Right forelimb (tissue), 1 donor: ENCODE measurements at regions not wholly inside any gene's neighbourhood (a gene's known extent, or its start where the extent isn't known, plus 50 kb on each side); places are given as distances from the start of the nearest gene placed in this dataset.
"Not testable (repeated sequence)": the region's sequence is repeated elsewhere in the genome, so short reads cannot be mapped to it uniquely, and the experiment has no call there.

Experiments
- DNase-seq: peaks from one replicate; pipeline ENCODE4 v3.0.0-alpha.2; 2018

DNA sequence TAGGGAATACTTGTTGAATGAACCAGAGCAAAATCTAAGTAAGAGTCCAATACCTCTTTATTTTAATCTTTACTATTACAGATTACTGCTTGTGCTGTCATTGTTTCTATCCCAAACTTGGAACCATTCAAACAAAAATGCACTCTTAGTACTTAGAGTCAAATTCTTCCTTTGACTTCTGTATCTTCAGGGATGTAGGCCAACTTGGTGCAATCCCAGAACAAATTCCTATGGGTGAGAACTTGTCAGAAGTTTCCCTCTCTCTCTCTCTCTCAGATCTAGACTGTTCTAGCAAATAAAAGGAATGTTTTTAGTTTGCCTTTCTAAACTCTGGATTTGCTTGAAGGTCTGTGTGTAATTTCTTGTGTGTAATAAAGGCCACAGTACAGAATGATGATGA lies 329.0 kb upstream of the TMTC4 start:
- no peak for DNase-seq

DNA sequence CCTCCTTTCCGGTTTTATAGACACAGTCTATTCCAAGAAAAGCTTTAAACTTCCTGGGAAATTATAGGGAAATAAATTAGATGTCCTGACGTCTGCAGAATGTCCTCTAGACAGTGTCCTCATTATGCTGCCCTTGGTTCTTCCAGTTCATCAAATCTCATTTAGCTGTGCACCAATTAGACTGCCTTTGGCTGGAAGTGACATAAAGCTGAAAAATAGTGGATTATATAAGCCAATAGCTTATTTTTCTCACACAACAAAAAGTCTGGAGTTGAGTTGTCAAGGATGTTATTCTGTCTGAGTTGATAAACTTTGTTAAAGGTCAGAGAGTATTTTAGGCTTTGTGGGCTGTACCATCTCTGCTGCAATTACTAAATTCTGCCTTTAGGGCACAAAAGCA lies 314.8 kb upstream of the TMTC4 start:
- no peak for DNase-seq

GRCh38 chr13:100988921-100989320 lies 314.3 kb upstream of the TMTC4 start:
- no peak for DNase-seq

GRCh38 chr13:100987948-100988347 lies 313.4 kb upstream of the TMTC4 start:
- no peak for DNase-seq

DNA sequence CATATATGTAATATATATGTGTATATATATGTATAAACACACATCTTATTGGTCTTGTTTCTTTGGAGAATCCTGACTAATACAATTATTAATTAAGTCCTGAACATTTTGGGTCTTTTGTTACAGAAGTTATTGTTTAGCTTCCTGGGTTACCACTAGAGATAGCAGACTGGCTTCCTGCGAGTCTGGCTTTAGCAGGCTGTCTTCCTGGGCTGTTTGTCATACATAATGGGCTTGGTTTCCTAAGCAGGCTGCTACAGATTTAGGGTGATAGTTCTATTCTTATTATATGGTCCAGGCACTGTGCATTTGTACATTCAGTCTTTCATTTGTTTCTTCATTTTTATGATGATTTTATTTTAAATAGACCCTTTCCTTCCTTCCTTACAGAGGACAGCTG lies 312.0 kb upstream of the TMTC4 start:
- no peak for DNase-seq

DNA sequence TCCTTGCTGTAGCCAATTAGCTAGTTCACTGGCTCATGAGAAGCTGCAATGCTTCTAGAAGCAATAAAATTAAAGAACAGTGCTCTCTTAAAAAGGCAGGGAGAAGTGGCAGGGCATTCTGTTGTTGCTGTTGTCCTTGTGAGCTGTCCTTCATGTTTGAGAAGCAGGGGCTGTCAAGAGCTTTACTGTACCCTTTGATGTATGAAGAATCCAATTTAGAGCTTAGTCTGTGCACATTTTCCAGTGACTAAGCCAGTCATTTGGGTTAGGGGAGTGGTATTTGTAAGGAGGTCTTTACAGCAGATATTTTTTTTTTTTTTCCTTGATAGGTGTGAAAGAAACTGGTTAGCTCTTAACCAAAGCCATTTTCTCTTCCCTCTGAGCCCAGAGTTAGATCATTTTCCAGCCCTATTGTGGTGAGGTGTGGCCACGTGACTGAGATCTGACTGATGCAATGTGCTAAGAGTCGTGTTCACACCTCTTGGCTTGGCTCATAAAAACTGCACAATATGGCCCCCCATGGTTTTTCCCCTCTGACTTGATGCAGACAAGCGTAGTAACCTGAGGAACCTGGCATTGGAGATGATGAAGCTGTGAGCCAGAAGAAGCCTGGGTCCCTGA lies 309.6 kb upstream of the TMTC4 start:
- no peak for DNase-seq

- DNase-seq: no peak
These were observed 308.5 kb upstream of the TMTC4 start for GRCh38 chr13:100983111-100983510.

- no peak for DNase-seq
These were observed 305.6 kb upstream of the TMTC4 start for GRCh38 chr13:100980171-100980570.

DNA sequence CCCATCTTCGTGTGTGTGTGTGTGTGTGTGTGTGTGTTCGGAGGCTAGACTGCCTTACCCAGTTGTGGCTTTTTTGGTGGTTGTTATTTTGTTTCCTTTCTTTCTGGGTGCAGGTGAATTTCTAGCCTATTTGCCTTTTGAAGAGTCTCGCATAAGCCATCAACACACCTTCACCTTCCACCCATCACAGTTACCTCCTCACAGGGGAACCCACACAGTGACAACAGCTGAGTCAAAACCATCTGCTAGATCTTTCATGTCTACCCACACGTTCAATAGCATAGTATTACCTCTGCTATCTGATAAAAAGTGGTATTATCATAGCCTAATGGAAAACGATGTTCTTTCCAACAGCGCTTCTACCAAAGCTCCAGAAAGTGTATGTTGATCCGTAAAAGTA lies 303.2 kb upstream of the TMTC4 start:
- DNase-seq: no peak

DNA sequence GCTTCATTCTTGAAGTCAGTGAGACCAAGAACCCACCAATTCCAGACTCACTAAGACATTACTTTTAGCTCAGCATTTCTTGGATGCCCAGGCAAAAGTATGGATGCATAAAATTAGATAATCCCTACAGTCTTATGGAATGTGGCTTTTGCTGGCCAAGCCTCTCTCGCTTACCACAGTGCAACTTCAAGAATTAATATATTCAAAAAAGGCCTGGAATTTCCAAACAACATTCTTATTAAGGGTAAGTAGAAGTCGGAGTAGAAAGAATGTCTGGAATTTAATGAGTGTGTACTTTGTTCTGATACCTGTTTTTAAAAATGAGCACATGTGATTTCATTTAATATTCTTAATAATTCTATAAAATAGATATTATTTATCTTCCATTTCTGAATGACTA lies 302.4 kb upstream of the TMTC4 start:
- no peak for DNase-seq

GRCh38 chr13:100975666-100976065 lies 301.1 kb upstream of the TMTC4 start:
- DNase-seq: not testable (repeated sequence)

GRCh38 chr13:100962585-100962984 lies 288.0 kb upstream of the TMTC4 start:
- peak; percentile 55 for DNase-seq

- no peak for DNase-seq
These were observed 286.6 kb upstream of the TMTC4 start for GRCh38 chr13:100961186-100961585.

DNA sequence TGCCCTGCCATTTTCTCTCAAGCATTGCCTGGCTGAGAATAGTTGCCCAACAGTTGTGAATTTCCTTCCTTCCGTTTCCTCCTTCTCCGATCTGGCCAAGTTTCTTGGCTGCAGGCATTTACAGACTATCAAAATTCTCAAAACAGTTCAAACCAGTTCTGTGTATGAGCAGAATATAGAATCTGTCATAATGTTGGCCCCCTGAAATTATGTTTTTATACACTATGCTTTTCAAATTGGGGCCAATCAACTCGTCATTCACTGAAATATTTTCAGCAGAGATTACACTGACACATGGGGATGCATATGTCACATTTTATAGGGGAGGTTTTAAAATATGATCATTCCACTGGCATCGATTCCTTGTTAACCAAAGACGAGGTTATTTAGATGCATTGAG lies 284.2 kb upstream of the TMTC4 start:
- DNase-seq: no peak

- no peak for DNase-seq
These were observed 283.1 kb upstream of the TMTC4 start for GRCh38 chr13:100957741-100958140.

- DNase-seq: no peak
These were observed 280.1 kb upstream of the TMTC4 start for GRCh38 chr13:100954430-100955305.

DNA sequence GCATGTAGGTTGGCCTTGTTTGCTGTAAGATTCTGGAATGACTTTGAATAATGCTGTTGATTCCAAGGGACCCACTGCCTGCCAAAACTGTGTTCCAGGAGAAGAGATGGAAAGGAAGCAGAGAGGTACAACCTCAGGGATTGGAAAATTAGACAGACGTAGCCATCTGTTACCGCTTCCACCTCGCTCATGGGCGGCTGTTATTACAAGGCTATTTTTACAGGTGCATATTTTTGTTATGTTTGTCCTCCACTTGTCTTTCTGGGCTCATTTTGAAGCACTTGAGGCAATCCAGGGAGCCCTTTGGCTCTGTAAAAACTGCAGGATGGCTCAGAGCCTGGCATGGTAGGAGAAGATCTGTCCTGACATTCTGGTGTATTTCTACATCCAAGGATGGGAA lies 276.4 kb upstream of the TMTC4 start:
- no peak for DNase-seq

DNA sequence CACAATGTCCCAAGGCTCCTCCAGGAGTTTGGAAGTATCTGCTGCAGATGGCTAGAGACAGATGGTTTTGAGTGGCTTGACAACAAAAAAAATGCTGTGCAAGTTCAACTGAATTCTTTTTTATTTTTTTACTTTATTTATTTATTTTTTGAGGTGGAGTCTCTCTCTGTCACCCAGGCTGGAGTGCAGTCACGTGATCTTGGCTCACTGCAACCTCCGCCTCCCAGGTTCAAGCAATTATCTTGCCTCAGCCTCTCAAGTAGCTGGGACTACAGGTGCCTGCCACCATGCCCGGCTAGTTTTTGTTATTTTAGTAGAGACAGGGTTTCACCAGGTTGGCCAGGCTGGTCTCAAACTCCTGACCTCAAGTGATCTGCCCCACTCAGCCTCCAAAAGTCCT lies 274.3 kb upstream of the TMTC4 start:
- not testable (repeated sequence) for DNase-seq

DNA sequence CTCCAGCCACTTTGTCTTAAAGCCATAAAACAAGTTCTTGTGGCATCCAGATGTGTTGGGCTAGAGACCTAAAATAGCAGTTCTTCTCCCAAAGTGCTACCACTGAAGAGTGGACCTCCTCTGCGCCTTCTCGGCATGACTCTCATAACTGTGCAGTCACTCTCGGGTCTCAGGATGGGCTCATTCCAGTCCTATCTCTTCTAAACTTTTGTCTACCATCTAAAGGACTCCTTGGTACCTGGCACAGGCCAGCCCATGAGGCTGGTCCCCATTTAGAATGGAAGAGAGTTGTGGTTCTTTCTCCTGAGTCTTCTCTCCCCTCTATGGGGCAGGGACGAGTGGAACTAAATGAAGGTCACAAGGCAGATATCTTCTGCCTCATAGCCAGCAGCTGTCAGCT lies 272.0 kb upstream of the TMTC4 start:
- DNase-seq: no peak

- DNase-seq: no peak
These were observed 270.3 kb upstream of the TMTC4 start for GRCh38 chr13:100944791-100945345.

DNA sequence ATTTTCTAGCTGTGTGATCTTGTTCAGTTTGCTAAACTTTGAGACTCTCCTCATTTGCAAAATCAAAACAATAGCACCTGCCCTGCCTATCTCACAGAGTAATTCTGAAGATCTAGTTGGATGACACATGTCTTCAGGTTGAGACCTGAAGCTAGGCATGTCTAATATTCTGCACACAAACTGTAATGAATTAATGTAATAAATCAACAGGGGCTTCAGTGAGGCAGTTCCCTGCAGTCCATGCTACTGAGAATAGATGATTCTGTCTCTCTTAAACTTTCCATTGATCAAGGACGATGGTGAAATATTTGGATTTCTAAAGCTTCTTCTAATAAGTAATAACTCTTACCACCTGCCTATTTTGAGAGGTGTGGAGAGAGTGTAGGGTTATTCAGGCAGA lies 268.1 kb upstream of the TMTC4 start:
- DNase-seq: no peak

- DNase-seq: no peak
These were observed 267.1 kb upstream of the TMTC4 start for GRCh38 chr13:100941377-100942368.

- no peak for DNase-seq
These were observed 266.1 kb upstream of the TMTC4 start for GRCh38 chr13:100940658-100941057.
